HG03575 (cell line): ENCODE measurements at regions not wholly inside any gene's neighbourhood (a gene's known extent, or its start where the extent isn't known, plus 50 kb on each side); places are given as distances from the start of the nearest gene placed in this dataset.
"Not testable (repeated sequence)": the region's sequence is repeated elsewhere in the genome, so short reads cannot be mapped to it uniquely, and the experiment has no call there.

ENCODE experiments used
- ATAC-seq: cut with Tn5 transposase; IDR thresholded peaks from one replicate; pipeline ENCODE4 v1.9.1; 2021; ENCODE audit not compliant: unreplicated experiment, insufficient number of reproducible peaks, low FRiP score; ENCODE audit errors: extremely low read depth

DNA sequence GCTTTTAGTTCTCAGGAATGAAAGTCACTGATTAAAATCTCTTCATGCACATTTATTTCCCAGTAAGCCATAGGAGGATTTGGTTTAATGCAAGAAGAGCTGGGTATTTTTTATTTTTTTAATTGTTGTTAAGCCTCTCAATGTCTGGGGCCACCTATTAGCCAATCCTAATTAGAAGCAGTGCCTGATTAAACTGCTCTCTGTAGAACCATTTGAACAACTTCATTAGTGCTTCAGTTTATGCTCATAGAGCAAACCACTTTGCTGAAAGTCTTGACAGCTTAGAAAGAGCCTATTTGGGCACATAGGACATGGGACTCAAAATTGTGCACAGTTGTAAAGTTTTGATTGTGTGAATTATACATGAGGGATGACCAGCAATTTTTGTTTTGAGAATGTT, 548.9 kb downstream of the FRK start:
- no peak for ATAC-seq

DNA sequence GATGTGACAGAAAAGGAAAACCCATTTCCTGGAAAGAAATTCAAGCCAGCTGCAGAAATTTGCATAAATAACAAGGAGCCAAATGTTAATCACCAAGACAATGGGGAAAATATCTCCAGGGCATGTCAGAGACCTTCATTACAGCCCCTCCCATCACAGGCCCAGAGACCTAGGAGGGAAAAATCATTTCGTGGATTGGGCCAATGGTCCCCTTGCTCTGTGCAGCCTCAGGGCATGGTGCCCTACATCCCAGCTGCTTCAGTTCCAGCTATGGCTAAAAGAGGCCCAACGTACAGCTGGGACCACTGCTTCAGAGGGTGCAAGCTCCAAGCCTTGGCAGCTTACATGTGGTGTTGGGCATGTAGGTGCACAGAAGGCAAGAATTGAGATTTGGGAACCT, 558.3 kb downstream of the FRK start:
- ATAC-seq = not testable (repeated sequence)

DNA sequence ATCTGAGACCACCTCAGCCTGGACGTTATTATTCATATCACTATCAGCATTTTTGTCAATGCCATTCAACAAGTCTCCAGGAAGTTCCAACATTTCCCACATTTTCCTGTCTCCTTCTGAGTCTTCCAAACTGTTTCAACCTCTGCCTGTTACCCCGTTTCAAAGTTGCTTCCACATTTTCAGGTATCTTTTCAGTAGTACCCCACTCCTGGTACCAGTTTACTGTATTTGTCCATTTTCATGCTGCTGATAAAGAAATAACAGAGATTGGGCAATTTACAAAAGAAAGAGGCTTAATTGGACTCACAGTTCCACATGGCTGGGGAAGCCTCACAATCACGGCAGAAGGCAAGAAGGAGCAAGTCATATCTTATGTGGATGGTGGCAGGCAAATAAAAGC, 565.5 kb downstream of the FRK start:
- no peak for ATAC-seq

DNA sequence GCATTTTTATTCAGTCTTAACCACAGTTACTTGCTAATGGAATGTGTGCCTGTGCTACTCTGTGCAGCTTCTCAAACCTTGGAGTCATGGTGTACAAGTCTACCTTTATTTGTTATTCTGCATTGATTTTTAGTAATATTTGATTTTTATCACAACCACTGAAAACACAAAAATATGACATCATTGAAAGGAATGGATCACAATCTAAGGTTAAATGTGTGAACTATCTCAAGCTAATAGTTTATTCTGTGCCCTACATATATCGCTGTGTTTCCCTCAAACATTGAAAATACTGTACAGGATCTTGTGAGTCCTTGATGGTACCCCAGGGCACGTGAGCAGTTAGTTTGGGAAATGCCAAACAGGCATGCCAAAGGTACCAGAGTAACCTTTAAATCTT, 573.4 kb downstream of the FRK start:
- no peak for ATAC-seq

DNA sequence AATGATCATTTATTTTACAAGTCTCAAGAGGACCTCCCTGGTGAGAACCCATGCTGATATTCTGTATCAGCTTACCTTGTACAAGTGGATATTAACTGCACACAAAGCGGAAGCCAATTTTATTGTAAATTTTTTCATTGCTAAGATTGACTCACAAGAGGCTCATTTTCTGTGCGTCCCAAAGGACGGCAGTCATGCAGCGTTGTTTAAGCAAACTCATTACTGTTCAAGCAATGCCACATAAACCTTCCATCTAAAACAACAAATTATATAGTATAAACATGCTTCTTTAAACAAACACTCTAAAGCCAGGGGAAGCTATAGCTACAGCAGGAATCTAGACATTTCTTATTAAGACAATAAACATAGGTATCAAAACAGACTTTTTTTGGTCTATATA, 575.3 kb downstream of the FRK start:
- ATAC-seq = no peak

DNA sequence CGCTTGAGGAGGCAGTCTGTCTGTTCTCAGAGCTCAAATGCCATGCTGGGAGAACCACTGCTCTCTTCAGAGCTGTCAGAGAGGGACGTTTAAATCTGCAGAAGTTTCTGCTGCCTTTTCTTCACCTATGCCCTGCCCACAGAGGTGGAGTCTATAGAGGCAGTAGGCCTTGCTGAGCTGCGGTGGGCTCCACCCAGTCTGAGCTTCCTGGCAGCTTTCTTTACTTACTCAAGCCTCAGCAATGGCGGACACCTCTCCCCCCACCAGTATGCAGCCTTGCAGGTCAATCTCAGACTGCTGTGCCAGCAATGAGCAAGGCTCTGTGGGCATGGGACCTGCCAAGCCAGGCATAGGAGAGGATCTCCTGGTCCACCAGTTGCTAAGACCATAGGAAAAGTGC, 580.1 kb downstream of the FRK start:
- not testable (repeated sequence) for ATAC-seq

DNA sequence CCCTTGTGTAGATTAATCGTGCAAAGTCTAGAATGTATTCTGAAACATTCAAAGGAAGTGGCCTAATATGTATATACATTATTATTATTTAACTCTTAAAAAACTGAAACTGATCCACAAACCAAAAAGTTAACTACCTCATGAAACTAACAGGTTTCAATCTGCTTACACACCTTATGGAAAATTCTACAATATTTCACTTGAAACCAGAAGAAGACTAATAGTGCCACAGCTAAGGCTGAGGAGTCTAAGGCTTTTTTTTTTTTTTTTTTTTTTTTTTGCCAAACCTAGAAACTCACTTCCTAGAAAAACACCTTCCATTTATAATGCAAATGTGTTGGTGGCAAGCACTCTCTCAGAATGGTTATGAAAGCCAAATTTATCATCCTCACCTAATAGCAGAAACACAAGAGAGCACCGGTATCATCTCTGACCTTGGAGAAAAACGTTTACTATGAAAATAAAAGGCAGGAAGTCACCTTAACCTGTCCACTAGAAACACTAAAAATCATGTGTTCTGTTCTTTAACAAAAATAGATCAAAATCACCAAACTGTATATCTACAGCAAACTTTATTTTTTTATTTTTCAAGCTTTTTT, 586.1 kb downstream of the FRK start:
- no peak for ATAC-seq

DNA sequence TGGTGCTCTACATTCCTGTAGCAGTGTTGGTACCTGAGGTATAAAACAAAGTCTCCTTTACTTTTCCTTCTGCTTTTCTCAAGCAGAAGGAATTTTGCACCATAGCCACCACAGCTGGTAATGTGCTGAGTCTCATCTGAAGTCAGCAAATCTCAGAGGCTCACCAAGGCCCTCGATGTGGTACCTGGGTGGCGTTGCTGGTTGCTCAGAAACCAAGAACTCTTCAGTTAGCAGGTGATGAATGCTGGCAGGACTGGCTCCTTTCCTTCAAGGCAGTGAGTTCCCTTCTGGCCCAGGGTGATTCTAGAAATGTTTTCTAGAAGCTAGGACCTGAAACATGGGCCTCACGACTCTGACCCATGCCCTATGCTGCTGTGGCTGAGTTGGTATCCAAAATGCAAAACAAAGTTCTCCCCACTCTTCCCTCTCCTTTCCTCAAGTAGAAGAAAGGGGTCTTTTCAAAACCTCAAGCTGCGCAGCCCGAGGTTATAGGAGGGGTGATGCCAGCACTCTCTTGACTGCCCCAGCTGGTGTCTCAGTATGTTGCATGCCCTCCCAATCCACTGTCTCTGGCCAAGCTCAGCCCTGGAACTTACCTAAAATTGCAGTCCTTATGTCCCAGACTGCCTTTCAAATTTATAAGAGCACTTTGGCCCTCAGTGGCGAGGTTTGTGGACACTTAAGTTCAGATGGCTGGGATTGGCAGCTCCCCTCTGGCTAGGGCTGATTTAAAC, 592.3 kb downstream of the FRK start:
- no peak for ATAC-seq

DNA sequence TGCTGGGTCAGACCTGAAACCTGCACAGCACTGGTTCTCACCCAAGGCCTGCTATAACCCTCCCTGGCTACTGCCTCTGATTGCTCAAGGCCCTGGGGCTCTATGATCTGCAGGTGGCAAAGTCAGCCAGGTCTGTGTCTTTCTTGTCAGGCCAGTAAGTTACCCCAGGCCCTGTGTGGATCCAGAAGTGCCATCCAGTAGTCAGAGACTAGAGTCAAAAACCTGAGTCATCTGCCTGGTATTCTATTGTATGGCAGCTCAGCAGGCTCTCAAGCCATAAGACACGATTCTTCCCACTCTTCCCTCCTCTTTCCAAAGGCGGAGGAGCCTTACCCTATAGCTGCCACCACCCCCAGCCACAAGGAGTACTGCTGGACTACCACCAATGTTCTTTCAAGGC, 593.0 kb downstream of the FRK start:
- no peak for ATAC-seq

DNA sequence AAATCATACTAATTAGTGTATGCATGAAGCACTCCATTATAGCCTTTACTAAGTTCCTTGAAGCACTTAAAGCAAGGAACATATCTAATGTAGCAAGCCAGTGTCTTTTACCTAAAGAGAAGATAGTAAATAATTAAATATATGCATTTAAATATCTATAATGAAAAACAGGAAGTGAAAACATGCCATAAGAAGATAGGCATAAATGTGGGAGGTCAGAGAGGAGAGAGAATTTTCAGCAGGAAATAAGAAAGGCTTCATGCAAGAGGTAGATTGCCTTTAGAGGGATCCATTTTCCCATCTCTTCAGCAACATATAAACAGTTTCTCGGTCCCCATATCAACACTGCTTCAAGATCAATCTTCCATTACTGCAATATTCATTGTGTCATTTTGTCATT, 599.8 kb downstream of the FRK start:
- no peak for ATAC-seq

DNA sequence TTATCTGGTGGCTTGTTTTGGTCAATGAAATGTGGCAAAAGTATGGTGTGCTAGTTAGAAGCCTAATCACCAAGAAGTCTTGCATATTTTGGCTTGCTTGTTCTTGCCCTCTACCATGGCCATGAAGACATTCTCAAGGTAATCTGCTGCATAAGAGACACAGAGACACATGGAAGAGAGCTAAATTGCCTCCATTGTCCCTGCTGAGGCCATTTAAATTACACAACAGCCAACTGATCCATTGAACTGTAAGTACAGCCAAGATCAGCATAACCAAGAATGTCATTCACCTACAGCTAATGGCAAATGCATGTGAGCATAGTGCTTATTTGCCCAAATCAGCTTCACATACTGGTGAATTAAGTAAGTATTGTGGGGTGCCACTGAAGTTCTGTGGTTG, 603.8 kb downstream of the FRK start:
- ATAC-seq = no peak

DNA sequence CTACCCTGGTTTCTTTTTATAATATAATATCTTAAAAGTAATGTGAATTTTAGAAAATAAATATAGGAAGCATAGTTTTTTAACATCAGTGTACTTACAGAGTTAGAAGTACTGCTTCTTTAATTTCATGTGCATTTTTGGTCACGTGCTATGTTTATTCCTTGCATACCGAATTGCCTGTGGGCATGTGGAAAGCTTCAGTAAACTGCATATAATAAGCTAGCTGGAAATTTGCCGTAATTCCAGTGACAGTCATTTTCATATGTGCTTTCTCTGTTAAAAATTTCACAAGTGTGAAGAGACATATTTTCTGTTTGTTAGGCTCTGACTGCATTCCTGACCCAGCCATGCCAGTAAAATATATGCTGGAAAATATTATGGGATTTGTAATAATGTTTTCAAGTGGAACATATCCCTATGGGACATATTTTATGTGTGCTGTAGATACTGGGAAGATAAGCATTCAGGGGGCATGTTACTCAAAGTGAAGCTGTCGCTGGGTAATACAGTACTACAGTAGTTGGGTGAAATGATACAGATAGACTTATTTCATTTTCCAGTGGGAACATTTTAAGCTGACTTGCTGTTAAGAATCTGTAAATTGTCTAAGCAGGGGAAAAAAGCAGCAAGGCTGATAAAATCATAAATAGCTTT, 616.7 kb downstream of the FRK start:
- no peak for ATAC-seq

DNA sequence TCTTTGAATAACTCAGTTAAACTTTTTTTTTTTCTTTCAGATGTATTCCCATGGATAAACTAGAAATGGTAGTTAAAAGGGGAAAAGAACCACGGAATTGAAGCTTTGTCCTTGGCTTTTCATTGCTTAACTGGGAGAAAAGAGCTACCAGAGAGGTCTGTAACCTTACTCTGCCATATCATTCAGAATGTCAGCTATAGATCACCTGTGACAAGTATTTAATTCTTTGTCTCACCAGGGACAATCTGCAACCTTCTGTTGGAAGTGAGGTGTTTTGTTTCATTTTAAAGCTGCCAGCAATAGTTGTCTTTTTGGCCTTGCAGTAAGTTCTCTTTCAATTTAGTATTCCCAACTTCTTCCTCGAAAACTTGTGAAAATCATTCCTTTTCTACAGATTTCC, 618.4 kb downstream of the FRK start:
- ATAC-seq = no peak

DNA sequence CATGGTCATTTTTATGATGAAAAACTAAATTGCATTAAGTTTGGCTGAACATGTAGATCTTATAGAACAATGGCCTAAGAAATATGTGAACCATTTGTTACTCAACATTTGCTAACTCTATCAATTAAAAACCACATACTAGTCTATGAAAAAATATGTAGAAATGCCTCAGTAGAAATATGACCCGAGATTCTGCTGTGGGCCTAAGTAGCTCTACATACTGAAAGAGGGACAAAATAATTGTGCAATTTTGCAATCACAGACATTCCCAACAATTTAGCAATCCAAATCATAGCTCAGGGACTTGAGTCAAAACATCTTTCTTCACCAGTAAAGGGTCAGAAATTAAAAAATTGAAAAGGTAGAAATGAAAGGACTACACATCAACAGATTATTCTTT, 619.0 kb downstream of the FRK start:
- ATAC-seq = no peak

DNA sequence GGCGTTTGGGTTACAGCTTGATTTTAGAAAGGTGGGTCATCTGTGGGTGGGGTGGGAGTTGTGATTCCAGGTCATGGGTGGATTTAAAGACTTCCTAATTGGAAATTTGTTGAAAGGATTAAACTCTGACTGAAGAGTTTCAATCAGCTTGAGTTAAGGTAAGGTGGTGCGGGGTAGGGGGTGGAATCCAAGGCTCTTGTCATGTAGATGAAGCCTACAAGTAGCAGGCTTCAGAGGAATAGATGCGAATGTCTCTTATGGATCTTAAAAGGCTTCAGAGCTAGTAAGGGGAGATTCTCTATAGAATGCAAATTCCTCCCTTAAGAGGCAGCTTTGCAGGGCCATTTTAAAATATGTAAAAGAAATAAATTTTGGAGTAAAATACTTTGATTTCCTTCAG, 645.3 kb downstream of the FRK start:
- ATAC-seq = no peak

DNA sequence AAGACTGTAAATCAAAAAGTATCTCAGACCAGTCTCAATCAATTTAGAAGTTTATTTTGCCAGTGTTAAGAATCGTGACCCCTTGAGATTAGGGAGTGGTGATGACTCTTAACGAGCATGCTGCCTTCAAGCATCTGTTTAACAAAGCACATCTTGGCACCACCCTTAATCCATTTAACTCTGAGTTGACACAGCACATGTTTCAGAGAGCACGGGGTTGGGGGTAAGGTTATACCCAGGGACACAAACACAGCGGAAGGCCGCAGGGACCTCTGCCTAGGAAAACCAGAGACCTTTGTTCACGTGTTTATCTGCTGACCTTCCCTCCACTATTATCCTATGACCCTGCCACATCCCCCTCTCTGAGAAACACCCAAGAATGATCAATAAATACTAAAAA, 645.8 kb downstream of the FRK start:
- not testable (repeated sequence) for ATAC-seq

DNA sequence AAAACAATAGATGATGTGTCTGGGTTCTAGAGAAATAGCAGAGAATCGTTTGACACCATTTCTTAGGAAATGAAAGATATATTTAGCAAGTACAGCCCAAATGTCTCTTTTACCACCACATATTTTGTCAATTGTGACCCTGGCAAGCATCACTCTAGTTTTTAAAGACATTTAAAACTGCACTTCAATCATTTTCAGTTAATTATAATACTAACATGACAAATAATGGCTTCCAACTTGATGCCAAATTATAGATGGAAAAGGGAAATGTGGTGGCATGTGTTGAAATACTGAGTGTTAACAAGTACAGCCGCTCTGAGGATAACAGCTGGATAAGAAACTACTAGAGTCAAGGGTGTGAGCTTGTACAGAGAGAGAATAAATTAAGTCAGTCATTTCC, 648.9 kb downstream of the FRK start:
- no peak for ATAC-seq

DNA sequence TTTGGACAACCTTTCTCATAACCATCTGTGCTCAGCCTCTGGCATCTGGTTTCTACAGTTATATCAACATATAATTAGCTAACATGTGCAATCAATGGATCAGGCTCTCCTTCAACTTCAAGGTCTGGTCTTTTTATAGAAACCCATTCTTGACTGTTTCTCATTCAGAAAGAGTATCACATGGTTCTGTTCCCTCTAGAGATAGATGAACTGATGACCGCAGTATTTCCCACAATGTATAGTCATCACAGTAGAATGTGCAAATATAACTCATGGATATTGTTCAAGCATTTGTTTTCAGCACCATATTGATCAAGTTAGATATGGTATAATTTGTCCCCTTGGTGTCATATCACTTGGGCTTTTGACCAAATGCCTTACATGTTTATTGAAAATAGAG, 656.2 kb downstream of the FRK start:
- no peak for ATAC-seq

DNA sequence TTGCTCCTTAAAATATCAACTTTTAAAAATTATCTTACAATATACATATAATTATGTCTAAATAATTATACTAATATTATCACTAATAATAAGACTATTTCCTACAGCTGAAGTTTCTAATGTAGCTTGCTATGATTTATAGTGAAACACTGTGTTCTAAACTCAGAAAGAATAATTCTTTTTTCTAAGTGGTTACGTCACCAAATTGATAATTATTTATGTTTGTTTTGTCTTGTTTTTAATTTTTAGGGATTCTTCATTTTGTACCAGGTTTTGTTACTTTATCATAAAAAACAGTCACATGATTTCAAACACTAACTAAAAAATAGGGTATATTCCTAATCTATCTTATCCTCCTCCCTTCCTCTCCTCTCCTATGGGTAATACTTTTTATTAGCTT, 662.1 kb downstream of the FRK start:
- ATAC-seq = no peak

DNA sequence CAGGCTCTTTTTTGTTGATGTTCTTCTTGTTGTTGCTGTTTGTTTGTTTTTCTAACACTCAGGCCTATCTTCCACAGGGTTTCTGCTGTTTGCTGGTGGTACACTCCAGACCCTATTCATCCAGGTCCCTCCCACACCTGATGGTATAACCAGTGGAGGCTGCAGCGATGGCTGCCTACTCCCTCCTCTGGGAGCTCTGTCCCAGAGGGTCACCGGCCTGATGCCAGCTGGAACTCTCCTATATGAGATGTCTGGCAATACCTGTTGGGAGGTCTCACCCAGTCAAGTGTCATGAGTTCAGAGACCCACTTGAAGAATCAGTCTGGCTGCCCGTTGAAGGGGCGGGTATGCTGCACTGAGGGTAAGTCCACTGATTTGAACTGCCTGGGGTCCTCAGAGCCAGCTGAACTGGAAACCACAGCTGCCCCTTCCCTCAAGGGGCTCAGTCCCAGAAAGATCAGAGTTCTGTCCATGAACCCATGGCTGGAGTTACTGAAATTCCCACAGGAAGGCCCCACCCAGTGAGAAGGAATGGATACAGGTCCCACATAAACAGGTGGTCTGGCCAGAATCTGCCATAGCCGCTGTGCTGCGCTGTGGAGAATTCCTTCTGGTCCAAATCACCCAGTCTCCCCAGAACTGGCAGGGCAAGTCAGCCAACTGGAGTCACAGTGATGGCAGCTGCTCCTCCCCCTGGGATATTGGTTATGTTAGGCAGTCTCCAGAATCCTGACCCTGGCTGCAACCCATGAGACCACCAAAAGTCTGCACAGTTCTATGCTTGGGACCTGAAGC, 664.4 kb downstream of the FRK start:
- ATAC-seq = no peak
